Fibroblast of villous mesenchyme (primary cell): ENCODE measurements at regions not wholly inside any gene's neighbourhood (a gene's known extent, or its start where the extent isn't known, plus 50 kb on each side); places are given as distances from the start of the nearest gene placed in this dataset.
"Not testable (repeated sequence)": the region's sequence is repeated elsewhere in the genome, so short reads cannot be mapped to it uniquely, and the experiment has no call there.

Experiments
- DNase-seq: peaks from one replicate; pipeline ENCODE4 v3.0.0-alpha.2; 2010; ENCODE audit warnings: low read depth
- H3K4me3 ChIP-seq: 2 replicates; pipeline ENCODE4 v1.5.1; 2011; ENCODE audit warnings: low read depth, mild to moderate bottlenecking, low read length
- CTCF ChIP-seq: IDR thresholded peaks from 2 replicates; pipeline ENCODE4 v1.5.1; 2012; ENCODE audit warnings: low read depth, mild to moderate bottlenecking, low read length; ENCODE audit not compliant: insufficient read depth

DNA sequence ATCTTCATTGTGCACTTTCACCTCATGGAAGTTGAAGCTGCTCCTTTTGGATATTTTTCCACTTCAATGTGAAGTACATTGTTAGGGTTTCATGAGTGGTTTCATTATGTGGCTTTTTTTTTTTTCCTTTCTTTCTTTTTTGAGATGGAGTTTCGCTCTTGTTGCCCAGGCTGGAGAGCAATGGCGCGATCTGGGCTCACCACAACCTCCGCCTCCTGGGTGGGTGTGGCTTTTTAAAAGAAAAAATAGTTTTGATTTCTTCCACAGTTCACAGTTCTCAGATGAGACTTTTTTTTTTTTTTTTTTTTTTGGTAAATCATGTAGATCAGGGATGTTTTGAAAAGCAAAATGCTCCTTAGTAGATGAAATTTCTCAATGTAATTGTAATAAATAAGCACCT is 652.3 kb upstream of the ANKRD30A start:
- TF ChIP-seq CTCF: no peak
- no peak overlapping the region for H3K4me3 ChIP-seq
- DNase-seq: no peak

GRCh38 chr10:36469585-36469984 is 655.8 kb upstream of the ANKRD30A start:
- DNase-seq: peak; percentile 16
- no peak for TF ChIP-seq CTCF
- H3K4me3 ChIP-seq: no peak overlapping the region

GRCh38 chr10:36468620-36469019 is 656.8 kb upstream of the ANKRD30A start:
- DNase-seq: no peak
- no peak overlapping the region for H3K4me3 ChIP-seq
- TF ChIP-seq CTCF: no peak

DNA sequence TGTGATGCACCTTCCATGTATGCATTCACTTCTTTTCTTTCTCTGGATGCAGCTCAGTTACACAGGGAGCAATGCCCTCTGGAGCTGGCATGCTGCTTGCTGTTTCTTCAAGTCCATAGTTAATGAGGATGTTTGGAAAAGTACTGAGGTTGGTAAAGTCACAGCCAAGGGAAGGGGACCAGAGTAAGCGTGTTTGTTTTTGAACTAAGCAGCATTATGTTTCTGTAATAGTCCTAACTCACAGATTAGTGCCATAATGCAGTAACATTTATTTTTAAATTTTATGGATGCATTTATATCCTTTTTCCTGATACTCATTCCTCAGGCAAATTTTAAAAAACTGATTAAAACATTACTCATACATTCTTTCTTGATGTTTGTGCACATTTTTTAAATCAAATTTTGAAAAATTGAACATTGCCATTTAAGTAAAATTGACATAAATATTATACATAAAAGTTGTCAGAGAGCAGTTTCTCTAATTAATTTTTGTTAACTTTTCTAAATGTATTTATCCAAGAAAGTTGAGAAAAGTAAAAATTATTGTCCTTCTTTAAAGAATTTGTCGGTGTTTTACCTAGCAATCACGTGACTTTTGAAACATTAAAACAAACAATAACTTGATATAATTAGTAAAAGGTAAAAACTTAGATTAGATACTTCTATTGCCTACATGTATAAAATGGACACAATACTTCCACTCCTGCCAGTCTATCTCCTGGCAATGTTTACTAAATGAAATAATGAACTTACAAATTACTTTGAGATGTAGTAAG is 659.6 kb upstream of the ANKRD30A start:
- H3K4me3 ChIP-seq: no peak overlapping the region
- TF ChIP-seq CTCF: no peak
- no peak for DNase-seq

- no peak for TF ChIP-seq CTCF
- no peak for DNase-seq
- no peak overlapping the region for H3K4me3 ChIP-seq
These were observed 661.1 kb upstream of the ANKRD30A start for GRCh38 chr10:36464291-36464690.

DNA sequence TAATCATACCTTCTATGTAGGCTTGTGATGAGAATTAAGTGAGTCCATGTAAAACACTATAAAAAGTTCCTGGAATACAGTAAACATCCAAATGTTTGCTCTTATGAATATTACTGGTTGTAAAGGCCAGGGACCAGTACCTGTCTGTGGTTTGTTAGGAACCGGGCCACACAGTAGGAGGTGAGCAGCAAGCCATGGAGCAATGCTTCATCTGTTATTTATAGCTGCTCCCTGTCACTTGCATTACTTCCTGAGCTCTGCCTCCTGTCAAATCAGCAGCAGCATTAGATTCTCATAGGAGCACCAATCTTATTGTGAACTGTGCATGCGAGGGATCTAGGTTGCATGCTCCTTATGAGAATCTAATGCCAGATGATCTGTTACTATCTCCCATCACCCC is 662.0 kb upstream of the ANKRD30A start:
- H3K4me3 ChIP-seq: no peak overlapping the region
- no peak for DNase-seq
- no peak for TF ChIP-seq CTCF

DNA sequence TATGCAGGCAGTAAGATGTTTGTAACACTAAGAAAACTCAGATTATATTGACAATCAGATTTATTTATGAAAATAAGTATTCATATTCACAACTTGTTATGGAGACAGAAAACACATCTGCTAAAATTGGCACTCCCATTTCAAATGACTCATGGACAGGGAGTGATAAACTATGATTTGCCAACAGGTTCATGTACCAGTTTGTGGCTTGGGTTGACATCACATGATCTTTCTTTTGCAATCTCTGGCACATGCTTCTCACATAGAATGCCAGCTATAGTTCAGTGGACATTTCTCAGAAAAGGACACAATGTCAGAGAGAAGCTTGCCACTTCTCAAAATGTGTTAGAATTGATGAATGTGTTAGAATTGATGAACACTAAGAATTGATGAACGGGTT is 663.2 kb upstream of the ANKRD30A start:
- no peak overlapping the region for H3K4me3 ChIP-seq
- TF ChIP-seq CTCF: no peak
- DNase-seq: peak; percentile 33

GRCh38 chr10:36458437-36458836 is 667.0 kb upstream of the ANKRD30A start:
- not testable (repeated sequence) for DNase-seq

More at GRCh38 chr10:36458437-36458836, 667.0 kb upstream of the ANKRD30A start:
- not testable (repeated sequence) for H3K4me3 ChIP-seq
